Mucosa of stomach (tissue), 1 donor: ENCODE measurements at regions not wholly inside any gene's neighbourhood (a gene's known extent, or its start where the extent isn't known, plus 50 kb on each side); places are given as distances from the start of the nearest gene placed in this dataset.

ENCODE experiments used
- H3K27me3 ChIP-seq: one replicate; pipeline ENCODE4 v1.7.0; 2013; ENCODE audit warnings: mild to moderate bottlenecking, low read length; ENCODE audit not compliant: control insufficient read depth, insufficient read depth
- H3K36me3 ChIP-seq: one replicate; pipeline ENCODE4 v1.7.0; 2013; ENCODE audit warnings: low read length; ENCODE audit not compliant: control insufficient read depth, insufficient read depth
- H3K4me1 ChIP-seq: one replicate; pipeline ENCODE4 v1.7.0; 2013; ENCODE audit warnings: mild to moderate bottlenecking, low read length; ENCODE audit not compliant: control insufficient read depth, insufficient read depth
- H3K4me3 ChIP-seq: one replicate; pipeline ENCODE4 v1.7.0; 2013; ENCODE audit warnings: low read length
- H3K9ac ChIP-seq: one replicate; pipeline ENCODE4 v1.7.0; 2013; ENCODE audit warnings: mild to moderate bottlenecking, low read length, moderate library complexity
- H3K9me3 ChIP-seq: one replicate; pipeline ENCODE4 v1.7.0; 2013; ENCODE audit warnings: mild to moderate bottlenecking, low read length, moderate library complexity; ENCODE audit not compliant: control insufficient read depth
- donor health status: Pancreatic carcinoma.

- peaks cover 22% of the 10 kb centered on the region for H3K27me3 ChIP-seq
- no peak overlapping the region for H3K4me3 ChIP-seq
- H3K36me3 ChIP-seq = no peaks in the 10 kb centered on the region
- no peaks in the 10 kb centered on the region for H3K4me1 ChIP-seq
- no peaks in the 10 kb centered on the region for H3K9me3 ChIP-seq
- H3K9ac ChIP-seq = no peak overlapping the region
Measured at GRCh38 chr9:134505032-134505431, 136.6 kb upstream of the COL5A1 start.

GRCh38 chr9:134509281-134509680 lies 132.3 kb upstream of the COL5A1 start:
- no peak overlapping the region for H3K9ac ChIP-seq
- H3K27me3 ChIP-seq = no peaks in the 10 kb centered on the region
- H3K4me1 ChIP-seq = no peaks in the 10 kb centered on the region
- H3K36me3 ChIP-seq = no peaks in the 10 kb centered on the region
- H3K9me3 ChIP-seq = no peaks in the 10 kb centered on the region
- no peak overlapping the region for H3K4me3 ChIP-seq

GRCh38 chr9:134509817-134510216 lies 131.8 kb upstream of the COL5A1 start:
- H3K9ac ChIP-seq = no peak overlapping the region
- no peak overlapping the region for H3K4me3 ChIP-seq
- H3K4me1 ChIP-seq = no peaks in the 10 kb centered on the region
- H3K36me3 ChIP-seq = no peaks in the 10 kb centered on the region
- no peaks in the 10 kb centered on the region for H3K9me3 ChIP-seq
- no peaks in the 10 kb centered on the region for H3K27me3 ChIP-seq

- Histone ChIP-seq H3K4me3 (no peak overlapping the region), H3K9me3 (no peaks in the 10 kb centered on the region), H3K27me3 (no peaks in the 10 kb centered on the region), H3K36me3 (no peaks in the 10 kb centered on the region), H3K4me1 (no peaks in the 10 kb centered on the region), H3K9ac (no peak overlapping the region)
Measured at GRCh38 chr9:134514503-134514902, 127.1 kb upstream of the COL5A1 start.

GRCh38 chr9:134515026-134515821 lies 126.4 kb upstream of the COL5A1 start:
- no peaks in the 10 kb centered on the region for H3K36me3 ChIP-seq
- H3K9ac ChIP-seq = no peak overlapping the region
- H3K27me3 ChIP-seq = no peaks in the 10 kb centered on the region
- no peaks in the 10 kb centered on the region for H3K4me1 ChIP-seq
- no peak overlapping the region for H3K4me3 ChIP-seq
- no peaks in the 10 kb centered on the region for H3K9me3 ChIP-seq

GRCh38 chr9:134516464-134516863 lies 125.1 kb upstream of the COL5A1 start:
- Histone ChIP-seq H3K9me3 (no peaks in the 10 kb centered on the region), H3K36me3 (no peaks in the 10 kb centered on the region), H3K4me1 (no peaks in the 10 kb centered on the region), H3K4me3 (no peak overlapping the region), H3K9ac (no peak overlapping the region), H3K27me3 (no peaks in the 10 kb centered on the region)

DNA sequence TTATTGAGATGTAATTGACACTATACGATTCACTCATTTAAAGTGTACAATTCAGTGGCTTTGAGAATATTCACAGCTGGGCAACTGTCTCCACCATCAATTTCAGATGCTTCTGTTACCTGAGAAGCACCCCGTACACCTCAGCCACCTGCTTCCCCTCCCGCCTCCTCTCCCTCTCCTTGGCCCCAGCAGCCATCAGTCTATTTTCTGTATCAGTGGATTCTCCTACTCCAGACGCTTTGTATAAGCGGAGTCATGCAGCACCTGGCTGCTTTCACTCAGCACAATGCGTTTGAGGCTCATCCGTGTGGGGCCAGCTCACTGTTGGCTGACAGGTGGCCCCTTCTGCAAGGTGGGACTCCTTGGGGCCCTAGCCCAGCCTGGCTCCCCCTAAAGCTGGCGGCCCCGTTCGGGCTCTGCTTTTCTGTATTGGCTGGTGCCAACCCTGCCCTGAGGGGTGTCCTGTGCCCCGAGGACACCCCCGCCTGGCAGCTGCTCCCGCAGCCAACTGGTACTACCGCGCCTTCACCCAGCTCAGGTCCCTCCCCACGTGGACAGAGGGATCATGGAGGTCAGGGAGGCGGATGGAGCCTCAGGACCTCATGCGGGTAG lies 124.4 kb upstream of the COL5A1 start:
- Histone ChIP-seq H3K9ac (no peak overlapping the region), H3K36me3 (no peaks in the 10 kb centered on the region), H3K4me1 (no peaks in the 10 kb centered on the region), H3K4me3 (no peak overlapping the region), H3K9me3 (no peaks in the 10 kb centered on the region), H3K27me3 (no peaks in the 10 kb centered on the region)

GRCh38 chr9:134518004-134518606 lies 123.5 kb upstream of the COL5A1 start:
- Histone ChIP-seq H3K4me1 (no peaks in the 10 kb centered on the region), H3K9ac (no peak overlapping the region), H3K36me3 (no peaks in the 10 kb centered on the region), H3K9me3 (no peaks in the 10 kb centered on the region), H3K27me3 (no peaks in the 10 kb centered on the region), H3K4me3 (no peak overlapping the region)

GRCh38 chr9:134519375-134520070 lies 122.1 kb upstream of the COL5A1 start:
- no peak overlapping the region for H3K4me3 ChIP-seq
- no peak overlapping the region for H3K9ac ChIP-seq
- no peaks in the 10 kb centered on the region for H3K9me3 ChIP-seq
- no peaks in the 10 kb centered on the region for H3K36me3 ChIP-seq
- no peaks in the 10 kb centered on the region for H3K4me1 ChIP-seq
- H3K27me3 ChIP-seq = no peaks in the 10 kb centered on the region

GRCh38 chr9:134521817-134522501 lies 119.6 kb upstream of the COL5A1 start:
- Histone ChIP-seq H3K27me3 (no peaks in the 10 kb centered on the region), H3K4me1 (no peaks in the 10 kb centered on the region), H3K36me3 (no peaks in the 10 kb centered on the region), H3K9ac (no peak overlapping the region), H3K4me3 (no peak overlapping the region), H3K9me3 (no peaks in the 10 kb centered on the region)

DNA sequence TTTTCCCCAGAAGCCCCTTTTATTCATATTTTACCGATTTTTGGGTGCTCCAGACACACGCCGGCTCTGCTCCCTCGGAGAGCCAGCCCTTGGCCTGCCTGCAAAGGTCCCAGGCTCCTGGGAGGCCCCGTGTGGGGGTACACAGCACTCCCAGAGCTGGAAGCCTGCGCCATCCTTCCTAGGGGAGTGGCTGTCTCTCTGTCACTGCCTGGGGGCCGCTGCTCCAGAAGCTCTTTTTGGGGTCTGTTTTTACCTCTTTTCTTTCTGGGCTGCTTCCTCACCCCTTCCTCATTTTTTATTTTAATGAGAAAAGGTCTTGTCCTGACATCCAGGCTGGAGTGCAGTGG lies 119.1 kb upstream of the COL5A1 start:
- H3K4me3 ChIP-seq = no peak overlapping the region
- no peak overlapping the region for H3K9ac ChIP-seq
- H3K27me3 ChIP-seq = no peaks in the 10 kb centered on the region
- H3K36me3 ChIP-seq = no peaks in the 10 kb centered on the region
- no peaks in the 10 kb centered on the region for H3K9me3 ChIP-seq
- H3K4me1 ChIP-seq = no peaks in the 10 kb centered on the region
